ENCODE measurements at regions not wholly inside any gene's neighbourhood (a gene's known extent, or its start where the extent isn't known, plus 50 kb on each side); places are given as distances from the start of the nearest gene placed in this dataset.

- TF ChIP-seq CTCF (IDR thresholded peaks at IDR 0.05) (no peak), POLR2A (IDR thresholded peaks at IDR 0.05) (no peak)
Observed at GRCh38 chr17:14923981-14924380, 341.1 kb downstream of the PMP22 start.
